ENCODE measurements at regions not wholly inside any gene's neighbourhood (a gene's known extent, or its start where the extent isn't known, plus 50 kb on each side); places are given as distances from the start of the nearest gene placed in this dataset.

- no peak for DNase-seq (ENCODE audit: low spot score)
These were observed 343.3 kb upstream of the AKR1E2 start for GRCh38 chr10:4482659-4483058.

GRCh38 chr10:4481192-4481591 is 344.8 kb upstream of the AKR1E2 start:
- no peak for DNase-seq (ENCODE audit: low spot score)

GRCh38 chr10:4479342-4479741 is 346.7 kb upstream of the AKR1E2 start:
- no peak for DNase-seq (ENCODE audit: low spot score)

DNA sequence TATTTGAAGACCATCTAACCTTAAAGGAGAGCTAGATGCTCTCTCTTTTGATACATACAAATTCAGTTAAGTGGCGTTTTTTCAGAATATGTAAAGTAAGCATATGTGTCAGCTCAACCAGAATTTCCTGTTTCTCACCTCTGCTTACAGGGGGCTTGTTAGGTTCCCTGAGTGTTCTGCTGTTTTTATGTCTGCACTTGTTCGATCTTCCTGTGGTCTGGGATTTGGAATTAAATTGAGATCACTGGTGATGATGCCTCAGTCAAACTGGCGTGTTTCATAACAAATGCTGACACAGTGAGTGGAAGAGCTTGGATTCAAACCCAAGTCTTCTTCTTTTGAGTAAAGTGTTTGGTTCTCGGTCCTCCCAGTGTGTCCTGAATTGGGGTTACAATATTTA is 348.3 kb upstream of the AKR1E2 start:
- DNase-seq (ENCODE audit: low spot score), result no peak

- no peak for DNase-seq (ENCODE audit: low spot score)
These were observed 350.0 kb upstream of the AKR1E2 start for GRCh38 chr10:4475827-4476490.

- no peak for DNase-seq (ENCODE audit: low spot score)
These were observed 351.2 kb upstream of the AKR1E2 start for GRCh38 chr10:4474829-4475228.

DNA sequence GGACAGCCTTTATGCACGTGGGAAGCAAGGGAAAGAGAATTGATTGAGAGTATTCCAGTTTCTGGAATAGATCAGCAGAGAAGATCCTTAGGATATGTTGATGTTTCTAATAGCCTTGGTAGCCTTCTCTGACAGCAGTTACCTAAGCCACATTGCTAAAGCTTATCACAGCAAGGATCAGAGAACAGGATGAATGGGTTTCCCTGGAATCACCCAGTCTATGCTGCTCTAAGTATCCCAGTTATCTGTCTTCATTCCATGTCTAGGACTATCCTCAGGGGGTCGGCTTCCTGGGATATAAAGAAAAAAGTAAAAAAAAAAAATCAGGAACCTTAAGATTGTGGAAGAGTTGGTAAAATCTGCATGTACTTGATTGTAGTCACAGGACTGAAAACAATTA is 352.0 kb upstream of the AKR1E2 start:
- no peak for DNase-seq (ENCODE audit: low spot score)

DNA sequence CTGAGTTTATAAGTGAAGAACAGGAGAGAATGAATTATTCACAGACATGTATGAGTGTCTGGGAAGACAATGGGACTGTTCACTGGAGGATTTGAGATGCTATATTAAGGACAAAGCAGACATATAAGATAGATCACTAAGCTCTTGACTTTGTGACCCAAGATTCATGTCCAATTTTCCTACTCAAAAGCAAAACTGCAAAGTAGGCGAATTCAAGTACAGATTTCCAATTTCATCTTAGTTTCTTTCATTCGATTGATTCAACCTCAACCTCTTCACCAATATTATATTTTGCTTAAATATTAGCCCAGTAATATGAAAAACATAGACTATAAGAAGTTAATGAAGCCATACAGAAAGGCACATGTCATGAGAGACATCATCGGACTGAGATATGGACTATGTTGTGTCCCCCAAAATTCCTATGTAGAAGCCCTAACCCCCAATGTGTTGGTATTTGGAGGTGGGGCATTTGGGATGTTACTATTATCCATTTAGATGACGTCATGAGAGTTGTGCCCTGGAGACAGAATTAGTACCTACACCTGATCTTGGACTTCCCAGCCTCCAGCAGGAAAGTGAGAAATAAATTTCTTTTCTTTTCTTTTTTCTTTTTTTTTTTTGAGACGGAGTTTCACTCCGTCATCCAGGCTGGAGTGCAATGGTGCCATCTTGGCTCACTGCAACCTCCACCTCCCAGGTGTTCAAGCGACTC is 353.7 kb upstream of the AKR1E2 start:
- DNase-seq (ENCODE audit: low spot score), result no peak

- no peak for DNase-seq (ENCODE audit: low spot score)
These were observed 355.7 kb upstream of the AKR1E2 start for GRCh38 chr10:4470231-4470835.

DNA sequence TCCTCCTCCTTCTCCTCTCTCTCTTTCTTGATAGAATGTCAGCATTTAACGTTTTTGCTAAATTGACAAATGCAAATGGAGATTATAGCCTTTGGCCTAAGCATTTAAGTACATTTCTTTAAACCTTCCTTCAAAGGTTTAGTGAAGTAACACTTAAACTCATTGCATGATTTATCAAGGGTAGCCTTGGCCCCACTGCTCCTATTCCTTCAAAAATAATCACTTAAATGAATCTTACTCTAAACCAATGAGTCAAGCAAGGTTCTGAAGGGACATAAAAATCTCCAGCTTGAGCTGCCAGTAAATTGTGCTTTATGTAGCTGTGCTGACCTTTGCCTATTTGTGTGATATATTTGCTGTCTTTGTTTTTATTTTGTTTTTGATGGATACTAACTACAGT is 358.5 kb upstream of the AKR1E2 start:
- no peak for DNase-seq (ENCODE audit: low spot score)

GRCh38 chr10:4460267-4460666 is 365.7 kb upstream of the AKR1E2 start:
- DNase-seq (ENCODE audit: low spot score), result no peak

- DNase-seq (ENCODE audit: low spot score), result no peak
These were observed 366.5 kb upstream of the AKR1E2 start for GRCh38 chr10:4459531-4459930.

DNA sequence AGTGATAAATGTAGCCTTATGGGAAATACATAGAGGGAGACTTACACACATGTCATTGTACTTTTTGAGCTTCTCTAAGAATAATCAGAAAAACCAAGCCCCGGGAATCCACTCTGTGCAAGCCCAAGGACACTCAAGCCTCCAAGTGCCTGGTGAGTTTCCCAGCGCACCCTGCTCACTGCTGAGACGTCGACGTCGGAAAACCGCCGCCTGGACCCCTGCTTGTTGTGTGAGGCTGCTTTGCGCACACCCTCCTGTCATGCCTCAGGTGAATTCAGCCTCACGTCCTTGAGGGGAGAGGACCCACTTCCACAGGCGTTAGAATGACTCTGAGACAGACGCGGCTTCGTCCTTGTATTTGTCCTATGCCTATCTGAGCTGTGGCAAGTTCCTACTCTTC is 368.4 kb upstream of the AKR1E2 start:
- no peak for DNase-seq (ENCODE audit: low spot score)

DNA sequence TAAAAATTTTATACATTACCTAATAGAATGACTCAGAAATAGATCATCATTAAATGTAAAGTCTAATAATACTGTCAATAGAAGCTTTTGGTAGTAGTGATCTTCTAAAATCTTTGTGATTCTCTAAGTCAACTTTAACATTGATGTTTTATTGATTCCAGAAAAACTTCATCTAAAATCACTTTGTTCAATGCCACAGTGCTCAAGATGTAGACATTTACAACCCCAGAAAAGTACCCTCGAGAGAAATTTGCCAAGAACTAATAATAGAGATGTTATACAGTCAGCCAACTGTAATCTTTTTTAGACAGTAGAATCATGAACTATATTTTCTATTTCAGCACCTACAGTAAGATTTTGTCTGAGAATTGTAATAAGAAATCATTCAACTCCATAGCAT is 369.2 kb upstream of the AKR1E2 start:
- DNase-seq (ENCODE audit: low spot score), result no peak

DNA sequence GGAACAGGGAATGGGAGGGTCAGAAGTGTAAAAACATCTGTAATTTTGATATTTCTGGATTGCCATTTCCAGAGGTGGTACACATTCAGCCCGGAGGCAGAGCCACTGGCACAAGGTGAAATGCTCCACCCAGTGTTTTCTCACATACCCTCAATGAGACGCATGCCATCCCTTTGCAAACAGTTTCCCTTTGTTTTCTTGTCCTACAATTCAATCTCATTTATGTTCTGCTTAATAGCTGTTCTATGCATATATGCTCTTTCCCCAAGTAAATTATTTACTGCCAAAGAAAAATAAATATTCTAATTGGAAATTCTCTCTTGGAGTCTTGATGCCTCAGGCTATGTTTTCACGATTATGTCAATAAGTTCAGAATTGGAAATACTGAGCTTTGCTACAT is 369.7 kb upstream of the AKR1E2 start:
- DNase-seq (ENCODE audit: low spot score), result no peak

DNA sequence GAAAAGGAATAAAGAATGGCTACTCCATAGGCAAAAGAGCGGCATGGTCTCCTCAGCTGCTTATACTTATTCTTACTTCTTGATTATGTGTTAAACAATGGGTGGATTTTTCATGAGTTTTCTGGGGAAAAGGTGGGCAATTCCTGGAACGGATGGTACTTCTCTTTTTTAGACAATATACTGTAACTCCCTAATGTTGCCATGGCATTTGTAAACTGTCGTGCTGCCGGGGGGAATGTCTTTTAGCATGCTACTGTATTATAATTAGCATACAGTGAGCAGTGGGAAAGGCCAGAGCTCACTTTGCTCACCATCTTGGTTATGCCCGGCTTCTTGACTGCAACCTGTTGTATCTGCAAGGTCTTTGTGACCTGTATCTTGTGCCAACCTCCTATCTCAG is 372.1 kb upstream of the AKR1E2 start:
- DNase-seq (ENCODE audit: low spot score), result no peak

DNA sequence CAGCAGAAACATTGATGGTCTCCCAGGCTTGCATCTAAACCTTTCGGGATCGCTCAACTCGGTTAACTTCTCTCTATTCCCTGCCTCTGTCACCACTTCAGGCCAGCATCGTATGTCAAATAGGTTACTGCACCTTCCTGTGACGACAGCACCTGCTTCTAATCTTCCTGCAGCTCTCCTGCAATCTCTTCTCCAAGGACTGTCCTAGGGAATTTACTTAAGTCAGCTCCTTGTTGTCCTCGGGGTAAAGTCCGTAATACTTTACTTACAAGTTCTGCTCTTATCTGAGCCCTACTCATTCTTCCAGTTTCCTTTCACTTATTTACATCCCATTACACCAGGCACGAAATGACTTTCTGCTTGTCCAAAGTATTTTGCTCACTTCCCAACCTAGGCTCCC is 372.7 kb upstream of the AKR1E2 start:
- DNase-seq (ENCODE audit: low spot score), result no peak

- no peak for DNase-seq (ENCODE audit: low spot score)
These were observed 374.8 kb upstream of the AKR1E2 start for GRCh38 chr10:4450981-4451908.

GRCh38 chr10:4450169-4450568 is 375.8 kb upstream of the AKR1E2 start:
- no peak for DNase-seq (ENCODE audit: low spot score)

GRCh38 chr10:4448030-4448429 is 378.0 kb upstream of the AKR1E2 start:
- no peak for DNase-seq (ENCODE audit: low spot score)

DNA sequence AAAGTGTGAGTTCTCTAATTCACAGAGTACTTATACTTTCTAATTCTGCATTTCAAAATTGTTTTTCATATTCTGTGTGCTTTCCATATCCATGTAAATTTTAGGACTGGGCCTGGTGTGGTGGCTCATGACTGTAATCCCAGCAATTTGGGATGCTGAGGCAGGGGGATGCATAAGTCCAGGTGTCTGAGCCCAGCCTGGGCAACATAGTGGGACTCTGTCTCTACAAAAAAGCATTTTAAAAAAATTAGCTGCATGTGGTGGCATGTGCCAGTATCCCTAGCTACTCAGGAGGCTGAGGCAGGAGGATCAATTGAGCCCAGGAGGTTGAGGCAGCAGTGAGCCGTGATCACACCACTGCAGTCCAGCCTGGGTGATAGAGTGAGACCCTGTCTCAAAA is 382.6 kb upstream of the AKR1E2 start:
- no peak for DNase-seq (ENCODE audit: low spot score)

- DNase-seq (ENCODE audit: low spot score), result no peak
These were observed 383.7 kb upstream of the AKR1E2 start for GRCh38 chr10:4442296-4442695.

Measured in H4 (cell line).